CD4-positive, alpha-beta memory T cell (primary cell): ENCODE measurements at regions not wholly inside any gene's neighbourhood (a gene's known extent, or its start where the extent isn't known, plus 50 kb on each side); places are given as distances from the start of the nearest gene placed in this dataset.
A peak's percentile ranks its signal among the peaks of the same experiment; 100 is the strongest.

Source experiments
- CTCF ChIA-PET: fragments of 350-600 bp; sonication (Branson Sonifier 250); formaldehyde crosslinking; loops from one replicate; lab custom pipeline; 2021; ENCODE audit warnings: inconsistent platforms; ENCODE audit not compliant: partially characterized antibody; lab: Charles Lee
- POLR2A ChIA-PET: fragments of 350-600 bp; sonication (Branson Sonifier 250); formaldehyde crosslinking; loops from one replicate; lab custom pipeline; 2021; ENCODE audit not compliant: partially characterized antibody; lab: Charles Lee
- DNase-seq, 5 donors: peaks; one replicate each; pipeline versions ENCODE4 v3.0.0 to v3.0.0-alpha.2; 2020 to 2022; ENCODE audit warnings: mixed read lengths in 1 of 5
- H3K27ac ChIP-seq: one replicate; pipeline ENCODE4 v1.7.0; 2013; ENCODE audit warnings: low read depth, low read length
- H3K27me3 ChIP-seq: 2 replicates; pipeline ENCODE4 v1.7.0; 2013; ENCODE audit warnings: mild to moderate bottlenecking, low read length, moderate library complexity; ENCODE audit not compliant: insufficient read depth
- H3K36me3 ChIP-seq: 2 replicates; pipeline ENCODE4 v1.7.0; 2013; ENCODE audit warnings: mild to moderate bottlenecking, low read length, moderate library complexity; ENCODE audit not compliant: insufficient read depth
- H3K4me1 ChIP-seq: 2 replicates; pipeline ENCODE4 v1.7.0; 2013; ENCODE audit warnings: mild to moderate bottlenecking, low read length, moderate library complexity; ENCODE audit not compliant: insufficient read depth
- H3K4me3 ChIP-seq, 2 donors: one replicate each; pipeline ENCODE4 v1.7.0; 2013; ENCODE audit warnings: low read length in 2 of 2, mild to moderate bottlenecking in 1 of 2
- H3K9me3 ChIP-seq, 2 donors: one replicate each; pipeline ENCODE4 v1.7.0; 2013; ENCODE audit warnings: low read length in 2 of 2, control low read depth in 1 of 2; ENCODE audit not compliant: control insufficient read depth in 1 of 2
- H3K27ac Mint-ChIP-seq, 7 donors: one replicate each; pipeline ENCODE4 v1.8.0; 2020 to 2021; ENCODE audit warnings: mixed read lengths in 7 of 7, mild to moderate bottlenecking in 6 of 7, inconsistent platforms in 3 of 7, moderate library complexity in 3 of 7
- H3K27me3 Mint-ChIP-seq, 2 donors: one replicate each; pipeline ENCODE4 v1.8.0; 2020 to 2021; ENCODE audit warnings: mixed read lengths in 2 of 2
- H3K36me3 Mint-ChIP-seq, 2 donors: one replicate each; pipeline ENCODE4 v1.8.0; 2020 to 2021; ENCODE audit warnings: mixed read lengths in 2 of 2, inconsistent platforms in 1 of 2, mild to moderate bottlenecking in 1 of 2
- H3K4me1 Mint-ChIP-seq, 4 donors: one replicate each; pipeline ENCODE4 v1.8.0; 2020 to 2021; ENCODE audit warnings: mixed read lengths in 4 of 4, mild to moderate bottlenecking in 1 of 4
- H3K4me3 Mint-ChIP-seq, 8 donors: one replicate each; pipeline ENCODE4 v1.8.0; 2020 to 2021; ENCODE audit warnings: mixed read lengths in 8 of 8, mild to moderate bottlenecking in 7 of 8, moderate library complexity in 6 of 8, inconsistent platforms in 3 of 8
- H3K9me3 Mint-ChIP-seq, 8 donors: one replicate each; pipeline ENCODE4 v1.8.0; 2020 to 2021; ENCODE audit warnings: mixed read lengths in 8 of 8, mild to moderate bottlenecking in 5 of 8, inconsistent platforms in 3 of 8, moderate library complexity in 1 of 8
- intact Hi-C: fragments of 100-400 bp; cut with micrococcal nuclease; formaldehyde crosslinking; loops from one replicate; pipeline ENCODE4 v1.15.1; 2023

DNA sequence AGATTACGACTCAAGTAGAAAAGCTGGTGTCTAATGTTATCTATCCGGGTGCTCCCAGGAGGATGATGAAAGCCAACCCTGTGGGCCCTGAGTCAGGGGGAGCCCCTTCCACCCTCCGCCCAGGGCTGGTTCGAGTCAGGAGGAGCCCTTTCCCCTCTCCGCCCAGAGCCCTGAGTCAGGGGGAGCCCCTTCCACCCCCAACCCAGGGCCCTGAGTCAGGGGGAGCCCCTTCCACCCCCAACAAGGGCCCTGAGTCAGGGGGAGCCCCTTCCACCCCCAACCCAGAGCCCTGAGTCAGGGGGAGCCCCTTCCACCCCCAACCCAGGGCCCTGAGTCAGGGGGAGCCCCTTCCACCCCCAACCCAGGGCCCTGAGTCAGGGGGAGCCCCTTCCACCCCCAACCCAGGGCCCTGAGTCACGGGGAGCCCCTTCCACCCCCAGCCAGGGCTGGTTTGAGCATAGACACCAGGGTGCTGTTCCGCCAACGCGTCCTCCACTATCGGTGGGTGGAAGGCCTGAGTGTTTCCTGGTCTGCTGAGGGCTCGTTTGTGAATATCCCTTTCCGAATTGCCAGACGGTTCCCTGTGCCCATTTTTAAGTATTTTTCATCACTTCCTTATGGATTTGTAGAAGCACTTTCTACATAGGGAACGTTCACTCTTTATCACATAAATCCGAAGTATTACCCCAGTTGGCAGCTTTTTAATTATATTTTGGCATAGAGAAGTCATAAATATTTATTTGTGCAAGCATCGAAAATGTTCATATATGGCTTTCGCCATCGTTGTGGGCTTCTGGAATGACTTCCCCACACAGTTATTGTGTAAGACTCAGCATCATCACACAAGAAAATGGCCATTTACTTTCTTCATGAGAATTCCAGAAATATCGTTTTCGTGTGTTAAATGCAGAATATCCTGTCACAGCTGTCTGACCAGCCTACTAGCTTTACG, 380.6 kb downstream of the BRD1 start:
- ChIA-PET CTCF (no interaction called here), POLR2A (no interaction called here)
- intact Hi-C loops, result no loop called here
- Histone ChIP-seq H3K27ac (no peak overlapping the region), H3K36me3 (no peaks in the 10 kb centered on the region), H3K4me1 (no peaks in the 10 kb centered on the region), H3K9me3 (no peaks in the 10 kb centered on the region), H3K27me3 (no peaks in the 10 kb centered on the region), H3K4me3 (no peak overlapping the region)
- H3K4me3 Mint-ChIP-seq, result no peak overlapping the region
- H3K36me3 Mint-ChIP-seq, result no peaks in the 10 kb centered on the region
- no peaks in the 10 kb centered on the region for H3K9me3 Mint-ChIP-seq
- H3K4me1 Mint-ChIP-seq, result peaks cover 0 to 10% (median 2%) of the 10 kb centered on the region in 4 donors
- DNase-seq, result no peak
- H3K27me3 Mint-ChIP-seq, result peaks cover 24 to 25% of the 10 kb centered on the region in 2 donors
- peak overlapping the region in 1 of 7 donors; percentile 17 for H3K27ac Mint-ChIP-seq

DNA sequence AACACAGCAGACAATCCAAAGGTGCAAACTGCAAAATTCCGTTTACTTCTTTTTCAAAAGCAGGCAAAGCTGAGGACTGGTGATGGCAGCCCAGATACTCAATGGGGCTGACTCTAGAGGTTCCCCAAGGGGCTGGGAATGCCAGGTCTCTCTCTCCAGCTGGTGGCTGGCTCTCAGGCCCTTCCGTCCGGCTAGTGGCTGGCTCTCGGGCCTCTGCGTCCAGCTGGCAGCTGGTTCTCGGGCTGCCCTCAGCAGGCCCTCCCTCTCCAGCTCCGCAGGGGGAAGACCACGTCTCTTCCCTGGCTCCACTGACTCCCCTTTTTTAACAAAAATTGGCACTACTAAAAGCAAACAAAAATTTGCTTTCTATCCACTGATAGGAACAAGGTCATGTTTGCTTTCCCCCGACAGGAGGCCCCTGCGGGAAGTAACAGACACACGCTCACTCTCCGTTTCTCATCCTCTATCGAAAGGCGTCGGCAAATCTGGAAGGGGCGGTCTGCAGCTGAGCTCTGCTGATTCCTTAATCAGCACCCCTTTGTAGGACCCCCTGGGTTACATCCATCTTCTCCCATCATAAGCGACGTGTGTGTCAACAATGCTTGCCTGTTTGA, 381.4 kb downstream of the BRD1 start:
- H3K4me1 ChIP-seq, result no peaks in the 10 kb centered on the region
- Mint-ChIP-seq H3K4me1 (peaks cover 0 to 10% (median 2%) of the 10 kb centered on the region in 4 donors), H3K27ac (peak overlapping the region in 1 of 7 donors; percentile 17), H3K4me3 (no peak overlapping the region), H3K36me3 (no peaks in the 10 kb centered on the region), H3K27me3 (peaks cover 24 to 25% of the 10 kb centered on the region in 2 donors), H3K9me3 (no peaks in the 10 kb centered on the region)
- no peak overlapping the region for H3K4me3 ChIP-seq
- POLR2A ChIA-PET, result no interaction called here
- H3K27ac ChIP-seq, result no peak overlapping the region
- H3K27me3 ChIP-seq, result no peaks in the 10 kb centered on the region
- H3K9me3 ChIP-seq, result no peaks in the 10 kb centered on the region
- DNase-seq, result no peak
- CTCF ChIA-PET, result no interaction called here
- no peaks in the 10 kb centered on the region for H3K36me3 ChIP-seq
- intact Hi-C loops, result no loop called here

DNA sequence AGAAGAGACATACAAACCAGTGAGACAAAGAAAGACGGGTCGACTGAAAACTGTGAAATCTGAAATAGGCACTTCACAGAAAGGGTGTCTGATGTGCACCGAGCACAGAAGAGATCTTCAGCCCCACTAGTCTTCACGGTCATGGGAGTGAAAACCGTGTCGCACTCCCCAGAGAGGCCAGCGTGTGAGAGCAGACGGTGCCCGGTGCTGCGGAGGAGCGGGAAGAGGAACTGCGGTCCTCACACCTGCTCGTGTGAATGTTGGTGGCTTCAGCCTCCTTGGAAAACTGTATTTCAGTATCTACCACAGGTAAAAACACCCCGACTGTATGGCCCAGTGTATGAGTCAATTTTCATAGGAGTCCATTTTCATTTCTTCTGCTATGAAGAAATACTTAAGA, 382.9 kb downstream of the BRD1 start:
- POLR2A ChIA-PET, result no interaction called here

GRCh38 chr22:49440931-49441330, 386.7 kb downstream of the BRD1 start:
- CTCF ChIA-PET, result no interaction called here

More for the DNA sequence above, 382.9 kb downstream of the BRD1 start:
- DNase-seq, result no peak
- no peaks in the 10 kb centered on the region for H3K36me3 Mint-ChIP-seq
- H3K27ac Mint-ChIP-seq, result peak overlapping the region in 1 of 7 donors; percentile 67
- H3K4me1 ChIP-seq, result no peaks in the 10 kb centered on the region
- no peaks in the 10 kb centered on the region for H3K36me3 ChIP-seq
- no peak overlapping the region for H3K27ac ChIP-seq
- H3K27me3 ChIP-seq, result no peaks in the 10 kb centered on the region
- peaks cover 0 to 6% (median under 1%) of the 10 kb centered on the region in 4 donors for H3K4me1 Mint-ChIP-seq
- H3K9me3 ChIP-seq, result no peaks in the 10 kb centered on the region
- intact Hi-C loops, result no loop called here
- no peak overlapping the region for H3K4me3 Mint-ChIP-seq
- peaks cover 18 to 21% of the 10 kb centered on the region in 2 donors for H3K27me3 Mint-ChIP-seq
- H3K9me3 Mint-ChIP-seq, result no peaks in the 10 kb centered on the region
- CTCF ChIA-PET, result no interaction called here
- H3K4me3 ChIP-seq, result no peak overlapping the region

GRCh38 chr22:49439373-49439772, 388.3 kb downstream of the BRD1 start:
- Mint-ChIP-seq H3K27me3 (peaks cover 2 to 5% of the 10 kb centered on the region in 2 donors), H3K4me1 (no peaks in the 10 kb centered on the region), H3K27ac (no peak overlapping the region), H3K36me3 (no peaks in the 10 kb centered on the region), H3K9me3 (peaks cover 0 to 3% (median 2%) of the 10 kb centered on the region in 8 donors), H3K4me3 (peak overlapping the region in 1 of 8 donors; percentile 31)
- ChIA-PET CTCF (no interaction called here), POLR2A (no interaction called here)
- no peaks in the 10 kb centered on the region for H3K4me1 ChIP-seq
- H3K36me3 ChIP-seq, result no peaks in the 10 kb centered on the region
- H3K27me3 ChIP-seq, result no peaks in the 10 kb centered on the region
- no peak overlapping the region for H3K4me3 ChIP-seq
- no peak for DNase-seq
- H3K9me3 ChIP-seq, result no peaks in the 10 kb centered on the region
- intact Hi-C loops, result no loop called here
- no peak overlapping the region for H3K27ac ChIP-seq

More at GRCh38 chr22:49440931-49441330, 386.7 kb downstream of the BRD1 start:
- H3K36me3 Mint-ChIP-seq, result no peaks in the 10 kb centered on the region
- POLR2A ChIA-PET, result no interaction called here
- peaks cover 0 to 1% (median under 1%) of the 10 kb centered on the region in 4 donors for H3K4me1 Mint-ChIP-seq
- Histone ChIP-seq H3K4me1 (no peaks in the 10 kb centered on the region), H3K9me3 (no peaks in the 10 kb centered on the region), H3K27ac (no peak overlapping the region), H3K36me3 (no peaks in the 10 kb centered on the region), H3K27me3 (no peaks in the 10 kb centered on the region), H3K4me3 (no peak overlapping the region)
- intact Hi-C loops, result no loop called here
- peaks cover 7 to 8% of the 10 kb centered on the region in 2 donors for H3K27me3 Mint-ChIP-seq
- H3K4me3 Mint-ChIP-seq, result peak overlapping the region in 1 of 8 donors; percentile 43
- H3K9me3 Mint-ChIP-seq, result peaks cover 0 to under 1% (median 0%) of the 10 kb centered on the region in 8 donors
- no peak for DNase-seq
- H3K27ac Mint-ChIP-seq, result peak overlapping the region in 1 of 7 donors; percentile 31

DNA sequence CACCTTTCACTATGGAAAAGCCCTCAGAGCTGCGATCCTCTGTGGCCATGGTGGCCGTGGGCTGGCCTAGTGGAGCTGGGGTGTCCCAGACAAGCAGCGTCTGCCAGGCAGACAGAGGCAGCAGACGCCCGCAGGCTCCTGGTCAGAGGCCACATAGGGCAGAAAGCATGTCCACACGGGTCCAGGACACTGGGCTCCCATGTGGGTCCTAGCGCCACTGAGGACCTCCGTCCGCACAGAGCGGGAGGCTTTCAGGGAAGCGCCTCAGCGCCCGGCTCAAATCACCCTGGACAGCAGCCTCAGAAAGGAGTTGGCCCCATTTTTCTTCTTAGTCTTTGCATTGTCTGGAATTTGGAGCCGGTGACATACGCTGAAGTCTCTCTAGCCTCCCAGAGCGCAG, 389.7 kb downstream of the BRD1 start:
- H3K27ac ChIP-seq, result no peak overlapping the region
- ChIA-PET POLR2A (no interaction called here), CTCF (no interaction called here)
- DNase-seq, result no peak
- Mint-ChIP-seq H3K27me3 (peaks cover 2 to 5% of the 10 kb centered on the region in 2 donors), H3K4me1 (no peaks in the 10 kb centered on the region), H3K9me3 (peaks cover 0 to 3% (median 2%) of the 10 kb centered on the region in 8 donors), H3K36me3 (no peaks in the 10 kb centered on the region), H3K4me3 (no peak overlapping the region), H3K27ac (no peak overlapping the region)
- intact Hi-C loops, result no loop called here
- no peaks in the 10 kb centered on the region for H3K9me3 ChIP-seq
- H3K36me3 ChIP-seq, result no peaks in the 10 kb centered on the region
- H3K4me3 ChIP-seq, result no peak overlapping the region
- no peaks in the 10 kb centered on the region for H3K27me3 ChIP-seq
- H3K4me1 ChIP-seq, result no peaks in the 10 kb centered on the region

- ChIA-PET CTCF (no interaction called here), POLR2A (no interaction called here)
- Mint-ChIP-seq H3K4me3 (no peak overlapping the region), H3K4me1 (no peaks in the 10 kb centered on the region), H3K27ac (no peak overlapping the region), H3K27me3 (peaks cover 2 to 5% of the 10 kb centered on the region in 2 donors), H3K9me3 (peaks cover 0 to 3% (median 2%) of the 10 kb centered on the region in 8 donors), H3K36me3 (no peaks in the 10 kb centered on the region)
- no peaks in the 10 kb centered on the region for H3K4me1 ChIP-seq
- no peaks in the 10 kb centered on the region for H3K9me3 ChIP-seq
- H3K27me3 ChIP-seq, result no peaks in the 10 kb centered on the region
- H3K4me3 ChIP-seq, result no peak overlapping the region
- intact Hi-C loops, result no loop called here
- no peak overlapping the region for H3K27ac ChIP-seq
- DNase-seq, result no peak
- H3K36me3 ChIP-seq, result no peaks in the 10 kb centered on the region
Measured at GRCh38 chr22:49437356-49437755, 390.3 kb downstream of the BRD1 start.
